Calu3 (cell line): ENCODE measurements at regions not wholly inside any gene's neighbourhood (a gene's known extent, or its start where the extent isn't known, plus 50 kb on each side); places are given as distances from the start of the nearest gene placed in this dataset.

Experiments
- BruUV-seq: library from RNA; stranded (reverse); fragments of 400-500 nt; replicated peaks from 2 replicates; lab custom pipeline; 2021; lab: Mats Ljungman, UMichigan
- CTCF ChIA-PET: fragments of 300-600 bp; sonication (Branson Sonifier 250); formaldehyde crosslinking; loops from one replicate; lab custom pipeline; 2022; ENCODE audit warnings: antibody characterized with exemption; lab: Charles Lee
- DNase-seq: peaks from one replicate; pipeline ENCODE4 v3.0.0; 2022
- H3K27ac Mint-ChIP-seq: one replicate; pipeline ENCODE4 v1.8.0; 2022; ENCODE audit warnings: mixed read lengths; ENCODE audit not compliant: unreplicated experiment
- H3K27me3 Mint-ChIP-seq: one replicate; pipeline ENCODE4 v1.8.0; 2022; ENCODE audit warnings: mixed read lengths; ENCODE audit not compliant: unreplicated experiment
- H3K36me3 Mint-ChIP-seq: one replicate; pipeline ENCODE4 v1.8.0; 2022; ENCODE audit warnings: mild to moderate bottlenecking, moderate library complexity, mixed read lengths; ENCODE audit not compliant: insufficient read depth, unreplicated experiment
- H3K4me1 Mint-ChIP-seq: one replicate; pipeline ENCODE4 v1.8.0; 2022; ENCODE audit warnings: mild to moderate bottlenecking, low read depth, mixed read lengths; ENCODE audit not compliant: unreplicated experiment
- H3K4me3 Mint-ChIP-seq: one replicate; pipeline ENCODE4 v1.8.0; 2022; ENCODE audit warnings: mild to moderate bottlenecking, low read depth, moderate library complexity, mixed read lengths; ENCODE audit not compliant: unreplicated experiment
- H3K9me3 Mint-ChIP-seq: one replicate; pipeline ENCODE4 v1.8.0; 2022; ENCODE audit warnings: low read depth, mixed read lengths; ENCODE audit not compliant: unreplicated experiment
- intact Hi-C: fragments of 100-400 bp; cut with micrococcal nuclease; formaldehyde crosslinking; loops from one replicate; pipeline ENCODE4 v1.10.0; 2022; ENCODE audit not compliant: unreplicated experiment
- TF ChIP-seq, protein P1 (sequence below): fragments of 200-600 bp; IDR thresholded peaks from one replicate; pipeline ENCODE4 v1.8.0; 2022; ENCODE audit warnings: antibody characterized with exemption; ENCODE audit not compliant: unreplicated experiment

- no TSS peak for BruUV-seq
- Mint-ChIP-seq H3K27me3 (no peaks in the 10 kb centered on the region), H3K27ac (peak overlapping the region; percentile 14), H3K9me3 (peaks cover 5% of the 10 kb centered on the region), H3K36me3 (no peaks in the 10 kb centered on the region), H3K4me1 (peaks cover 10% of the 10 kb centered on the region), H3K4me3 (no peak overlapping the region)
- CTCF ChIA-PET = no interaction called here
- DNase-seq = peak; percentile 9
- TF ChIP-seq, protein P1, sequence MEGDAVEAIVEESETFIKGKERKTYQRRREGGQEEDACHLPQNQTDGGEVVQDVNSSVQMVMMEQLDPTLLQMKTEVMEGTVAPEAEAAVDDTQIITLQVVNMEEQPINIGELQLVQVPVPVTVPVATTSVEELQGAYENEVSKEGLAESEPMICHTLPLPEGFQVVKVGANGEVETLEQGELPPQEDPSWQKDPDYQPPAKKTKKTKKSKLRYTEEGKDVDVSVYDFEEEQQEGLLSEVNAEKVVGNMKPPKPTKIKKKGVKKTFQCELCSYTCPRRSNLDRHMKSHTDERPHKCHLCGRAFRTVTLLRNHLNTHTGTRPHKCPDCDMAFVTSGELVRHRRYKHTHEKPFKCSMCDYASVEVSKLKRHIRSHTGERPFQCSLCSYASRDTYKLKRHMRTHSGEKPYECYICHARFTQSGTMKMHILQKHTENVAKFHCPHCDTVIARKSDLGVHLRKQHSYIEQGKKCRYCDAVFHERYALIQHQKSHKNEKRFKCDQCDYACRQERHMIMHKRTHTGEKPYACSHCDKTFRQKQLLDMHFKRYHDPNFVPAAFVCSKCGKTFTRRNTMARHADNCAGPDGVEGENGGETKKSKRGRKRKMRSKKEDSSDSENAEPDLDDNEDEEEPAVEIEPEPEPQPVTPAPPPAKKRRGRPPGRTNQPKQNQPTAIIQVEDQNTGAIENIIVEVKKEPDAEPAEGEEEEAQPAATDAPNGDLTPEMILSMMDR = no peak
- intact Hi-C loops = no loop called here
Observed at GRCh38 chr2:13638181-13638580, 921.4 kb downstream of the TRIB2 start.

DNA sequence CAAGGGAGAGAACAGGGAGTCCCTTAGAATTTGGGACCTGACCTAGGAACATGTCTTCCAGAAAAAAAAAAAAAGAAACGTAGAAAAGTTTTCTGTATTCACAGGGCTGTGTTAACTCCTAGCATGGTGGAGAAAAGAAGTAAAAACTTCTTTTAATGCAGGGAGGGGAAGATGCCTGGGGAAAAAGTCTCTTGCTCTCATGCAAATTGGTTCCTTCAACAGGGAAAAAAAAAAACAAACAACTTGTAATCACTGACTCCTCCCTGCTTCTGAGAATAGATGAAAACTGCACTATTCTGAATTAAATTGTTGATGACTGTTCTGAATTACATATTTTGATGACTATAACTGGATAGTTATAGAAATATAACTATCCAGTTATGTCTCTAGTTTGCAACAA is 933.2 kb downstream of the TRIB2 start:
- intact Hi-C loops = no loop called here
- H3K36me3 Mint-ChIP-seq = peaks cover 5% of the 10 kb centered on the region
- CTCF ChIA-PET = no interaction called here
- H3K4me3 Mint-ChIP-seq = no peak overlapping the region
- H3K9me3 Mint-ChIP-seq = peaks cover 3% of the 10 kb centered on the region
- H3K27me3 Mint-ChIP-seq = no peaks in the 10 kb centered on the region
- TF ChIP-seq, protein P1 = no peak
- peaks cover 17% of the 10 kb centered on the region for H3K4me1 Mint-ChIP-seq
- H3K27ac Mint-ChIP-seq = no peak overlapping the region
- DNase-seq = no peak
- BruUV-seq = no TSS peak

- CTCF ChIA-PET = no interaction called here
- H3K9me3 Mint-ChIP-seq = peaks cover 2% of the 10 kb centered on the region
- no peaks in the 10 kb centered on the region for H3K27me3 Mint-ChIP-seq
- TF ChIP-seq, protein P1 = no peak
- peaks cover 5% of the 10 kb centered on the region for H3K36me3 Mint-ChIP-seq
- no TSS peak for BruUV-seq
- no peak overlapping the region for H3K27ac Mint-ChIP-seq
- H3K4me3 Mint-ChIP-seq = no peak overlapping the region
- intact Hi-C loops = no loop called here
- DNase-seq = no peak
- peaks cover 17% of the 10 kb centered on the region for H3K4me1 Mint-ChIP-seq
Observed at GRCh38 chr2:13650586-13651180, 933.9 kb downstream of the TRIB2 start.

- BruUV-seq = no TSS peak
Observed at GRCh38 chr2:13651684-13652131, 935.0 kb downstream of the TRIB2 start.

More at GRCh38 chr2:13651684-13652131, 935.0 kb downstream of the TRIB2 start:
- H3K36me3 Mint-ChIP-seq = peaks cover 5% of the 10 kb centered on the region
- DNase-seq = no peak
- TF ChIP-seq, protein P1 = no peak
- no peaks in the 10 kb centered on the region for H3K27me3 Mint-ChIP-seq
- no peak overlapping the region for H3K27ac Mint-ChIP-seq
- no peak overlapping the region for H3K4me3 Mint-ChIP-seq
- intact Hi-C loops = no loop called here
- CTCF ChIA-PET = no interaction called here
- H3K9me3 Mint-ChIP-seq = peaks cover 2% of the 10 kb centered on the region
- peaks cover 17% of the 10 kb centered on the region for H3K4me1 Mint-ChIP-seq
